IPS-15b (cell line): ENCODE measurements at regions not wholly inside any gene's neighbourhood (a gene's known extent, or its start where the extent isn't known, plus 50 kb on each side); places are given as distances from the start of the nearest gene placed in this dataset.

Experiments
- H3K27me3 ChIP-seq: one replicate; pipeline ENCODE4 v1.6.1; 2013; ENCODE audit warnings: low read length; ENCODE audit not compliant: control insufficient read depth, insufficient read depth
- H3K36me3 ChIP-seq: one replicate; pipeline ENCODE4 v1.6.1; 2013; ENCODE audit warnings: low read length; ENCODE audit not compliant: control insufficient read depth, insufficient read depth
- H3K4me1 ChIP-seq: one replicate; pipeline ENCODE4 v1.6.1; 2013; ENCODE audit warnings: mild to moderate bottlenecking, low read length; ENCODE audit not compliant: control insufficient read depth, insufficient read depth
- H3K4me3 ChIP-seq: one replicate; pipeline ENCODE4 v1.5.1; 2013; ENCODE audit warnings: low read depth, low read length
- H3K9ac ChIP-seq: one replicate; pipeline ENCODE4 v1.6.1; 2013; ENCODE audit warnings: low read depth, mild to moderate bottlenecking, low read length
- H3K9me3 ChIP-seq: one replicate; pipeline ENCODE4 v1.6.1; 2013; ENCODE audit warnings: mild to moderate bottlenecking, low read length; ENCODE audit not compliant: control insufficient read depth, insufficient read depth

- no peaks in the 10 kb centered on the region for H3K27me3 ChIP-seq
- peak overlapping the region; percentile 37 for H3K9ac ChIP-seq
- H3K9me3 ChIP-seq, result no peaks in the 10 kb centered on the region
- no peaks in the 10 kb centered on the region for H3K4me1 ChIP-seq
- H3K4me3 ChIP-seq, result no peak overlapping the region
- no peaks in the 10 kb centered on the region for H3K36me3 ChIP-seq
Measured at GRCh38 chr9:105191508-105192121, 52.8 kb upstream of the SLC44A1 start.

GRCh38 chr9:105193560-105193959 lies 50.9 kb upstream of the SLC44A1 start:
- H3K4me3 ChIP-seq, result no peak overlapping the region
- H3K27me3 ChIP-seq, result no peaks in the 10 kb centered on the region
- H3K36me3 ChIP-seq, result no peaks in the 10 kb centered on the region
- no peaks in the 10 kb centered on the region for H3K4me1 ChIP-seq
- H3K9me3 ChIP-seq, result no peaks in the 10 kb centered on the region
- H3K9ac ChIP-seq, result no peak overlapping the region

GRCh38 chr9:105194234-105194633 lies 50.2 kb upstream of the SLC44A1 start:
- no peaks in the 10 kb centered on the region for H3K4me1 ChIP-seq
- no peaks in the 10 kb centered on the region for H3K9me3 ChIP-seq
- H3K4me3 ChIP-seq, result no peak overlapping the region
- no peak overlapping the region for H3K9ac ChIP-seq
- H3K36me3 ChIP-seq, result no peaks in the 10 kb centered on the region
- H3K27me3 ChIP-seq, result no peaks in the 10 kb centered on the region
